Thyroid gland (tissue), 4 donors: ENCODE measurements at regions not wholly inside any gene's neighbourhood (a gene's known extent, or its start where the extent isn't known, plus 50 kb on each side); places are given as distances from the start of the nearest gene placed in this dataset.

Experiments
- POLR2A ChIP-seq, 2 donors: fragments of 450-650 bp; IDR thresholded peaks; one replicate each; pipeline ENCODE4 v1.6.1; 2017; ENCODE audit warnings: antibody characterized with exemption in 2 of 2, mild to moderate bottlenecking in 2 of 2, moderate library complexity in 1 of 2
- TF ChIP-seq, protein P1 (sequence below), 6 experiments: fragments of 200-600 bp in 3 of 6; fragments of 450-650 bp in 3 of 6; sonication (generic) in 3 of 6; IDR thresholded peaks; one replicate each; pipeline ENCODE4 v1.5.1; 2016 to 2019; ENCODE audit warnings: antibody characterized with exemption in 6 of 6, mild to moderate bottlenecking in 2 of 6, inconsistent platforms in 1 of 6, moderate library complexity in 1 of 6

DNA sequence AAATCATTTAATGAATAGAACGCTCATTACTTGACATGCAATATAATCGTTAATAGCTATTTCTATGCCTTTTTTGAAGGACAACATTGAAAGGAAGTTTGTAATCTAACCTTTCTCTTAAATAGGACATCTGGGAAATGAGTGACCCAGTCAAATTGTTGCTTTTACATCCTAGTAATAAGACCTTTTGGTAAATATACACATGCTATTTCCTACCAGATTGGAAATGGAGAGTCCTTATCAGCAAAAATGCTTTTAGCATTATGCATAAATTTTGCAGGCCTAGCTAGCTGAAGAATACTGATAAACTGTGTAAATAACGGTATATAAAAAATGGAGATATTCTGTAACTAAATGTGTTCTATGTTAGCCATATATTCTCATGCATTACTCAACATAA is 567.3 kb upstream of the DSEL start:
- TF ChIP-seq, protein P1, sequence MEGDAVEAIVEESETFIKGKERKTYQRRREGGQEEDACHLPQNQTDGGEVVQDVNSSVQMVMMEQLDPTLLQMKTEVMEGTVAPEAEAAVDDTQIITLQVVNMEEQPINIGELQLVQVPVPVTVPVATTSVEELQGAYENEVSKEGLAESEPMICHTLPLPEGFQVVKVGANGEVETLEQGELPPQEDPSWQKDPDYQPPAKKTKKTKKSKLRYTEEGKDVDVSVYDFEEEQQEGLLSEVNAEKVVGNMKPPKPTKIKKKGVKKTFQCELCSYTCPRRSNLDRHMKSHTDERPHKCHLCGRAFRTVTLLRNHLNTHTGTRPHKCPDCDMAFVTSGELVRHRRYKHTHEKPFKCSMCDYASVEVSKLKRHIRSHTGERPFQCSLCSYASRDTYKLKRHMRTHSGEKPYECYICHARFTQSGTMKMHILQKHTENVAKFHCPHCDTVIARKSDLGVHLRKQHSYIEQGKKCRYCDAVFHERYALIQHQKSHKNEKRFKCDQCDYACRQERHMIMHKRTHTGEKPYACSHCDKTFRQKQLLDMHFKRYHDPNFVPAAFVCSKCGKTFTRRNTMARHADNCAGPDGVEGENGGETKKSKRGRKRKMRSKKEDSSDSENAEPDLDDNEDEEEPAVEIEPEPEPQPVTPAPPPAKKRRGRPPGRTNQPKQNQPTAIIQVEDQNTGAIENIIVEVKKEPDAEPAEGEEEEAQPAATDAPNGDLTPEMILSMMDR (IDR thresholded peaks at IDR 0.05), result no peak
- TF ChIP-seq POLR2A (IDR thresholded peaks at IDR 0.05), result no peak
